Prostate gland (tissue), 2 donors: ENCODE measurements at regions not wholly inside any gene's neighbourhood (a gene's known extent, or its start where the extent isn't known, plus 50 kb on each side); places are given as distances from the start of the nearest gene placed in this dataset.

Experiments
- POLR2A ChIP-seq: fragments of 450-650 bp; IDR thresholded peaks from one replicate; pipeline ENCODE4 v1.6.1; 2016; ENCODE audit warnings: antibody characterized with exemption, mild to moderate bottlenecking
- POLR2AphosphoS5 ChIP-seq: sonication (generic); formaldehyde crosslinking; IDR thresholded peaks from one replicate; pipeline ENCODE4 v1.6.1; 2017; ENCODE audit warnings: antibody characterized with exemption
- TF ChIP-seq, protein P1 (sequence below), 4 experiments: fragments of 200-600 bp in 2 of 4; fragments of 450-650 bp in 2 of 4; sonication (generic) in 2 of 4; IDR thresholded peaks; 1 replicate in 3 of 4; 2 replicates in 1 of 4; pipeline ENCODE4 v1.5.1; 2016 to 2019; ENCODE audit warnings: antibody characterized with exemption in 4 of 4, mild to moderate bottlenecking in 2 of 4, moderate library complexity in 2 of 4

DNA sequence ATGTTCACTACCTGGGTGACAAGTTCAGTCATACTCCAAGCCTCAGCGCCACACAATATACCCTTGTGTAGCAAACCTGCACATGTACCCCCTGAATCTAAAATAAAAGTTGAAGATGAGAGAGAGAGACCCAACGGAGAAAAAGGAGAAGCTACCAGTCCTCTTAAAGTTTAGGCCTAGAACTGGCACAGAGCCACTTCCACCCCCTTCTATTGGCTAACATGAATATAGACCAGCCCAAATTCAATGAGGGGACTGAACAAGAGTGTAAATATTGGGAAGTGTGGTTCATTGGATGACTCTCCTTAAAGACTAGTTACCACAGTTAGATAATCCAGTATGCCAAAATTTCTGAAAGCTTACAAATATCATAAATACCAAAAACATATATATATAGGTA lies 139.9 kb upstream of the ATP1B1 start:
- TF ChIP-seq, protein P1, sequence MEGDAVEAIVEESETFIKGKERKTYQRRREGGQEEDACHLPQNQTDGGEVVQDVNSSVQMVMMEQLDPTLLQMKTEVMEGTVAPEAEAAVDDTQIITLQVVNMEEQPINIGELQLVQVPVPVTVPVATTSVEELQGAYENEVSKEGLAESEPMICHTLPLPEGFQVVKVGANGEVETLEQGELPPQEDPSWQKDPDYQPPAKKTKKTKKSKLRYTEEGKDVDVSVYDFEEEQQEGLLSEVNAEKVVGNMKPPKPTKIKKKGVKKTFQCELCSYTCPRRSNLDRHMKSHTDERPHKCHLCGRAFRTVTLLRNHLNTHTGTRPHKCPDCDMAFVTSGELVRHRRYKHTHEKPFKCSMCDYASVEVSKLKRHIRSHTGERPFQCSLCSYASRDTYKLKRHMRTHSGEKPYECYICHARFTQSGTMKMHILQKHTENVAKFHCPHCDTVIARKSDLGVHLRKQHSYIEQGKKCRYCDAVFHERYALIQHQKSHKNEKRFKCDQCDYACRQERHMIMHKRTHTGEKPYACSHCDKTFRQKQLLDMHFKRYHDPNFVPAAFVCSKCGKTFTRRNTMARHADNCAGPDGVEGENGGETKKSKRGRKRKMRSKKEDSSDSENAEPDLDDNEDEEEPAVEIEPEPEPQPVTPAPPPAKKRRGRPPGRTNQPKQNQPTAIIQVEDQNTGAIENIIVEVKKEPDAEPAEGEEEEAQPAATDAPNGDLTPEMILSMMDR (IDR thresholded peaks at IDR 0.05) = no peak
- no peak for TF ChIP-seq POLR2AphosphoS5
- no peak for TF ChIP-seq POLR2A
